Choroid plexus epithelial cell (primary cell): ENCODE measurements at regions not wholly inside any gene's neighbourhood (a gene's known extent, or its start where the extent isn't known, plus 50 kb on each side); places are given as distances from the start of the nearest gene placed in this dataset.

Experiments used
- DNase-seq: peaks from one replicate; pipeline ENCODE4 v3.0.0-alpha.2; 2010; ENCODE audit warnings: low read depth
- H3K4me3 ChIP-seq: 2 replicates; pipeline ENCODE4 v1.5.1; 2011; ENCODE audit warnings: low read depth, mild to moderate bottlenecking, control low read depth, low read length, moderate library complexity
- TF ChIP-seq, protein P1 (sequence below): conservative IDR thresholded peaks from 2 replicates; pipeline ENCODE4 v1.5.1; 2011; ENCODE audit warnings: low read depth, mild to moderate bottlenecking, control low read depth, inconsistent platforms, low read length, moderate library complexity

DNA sequence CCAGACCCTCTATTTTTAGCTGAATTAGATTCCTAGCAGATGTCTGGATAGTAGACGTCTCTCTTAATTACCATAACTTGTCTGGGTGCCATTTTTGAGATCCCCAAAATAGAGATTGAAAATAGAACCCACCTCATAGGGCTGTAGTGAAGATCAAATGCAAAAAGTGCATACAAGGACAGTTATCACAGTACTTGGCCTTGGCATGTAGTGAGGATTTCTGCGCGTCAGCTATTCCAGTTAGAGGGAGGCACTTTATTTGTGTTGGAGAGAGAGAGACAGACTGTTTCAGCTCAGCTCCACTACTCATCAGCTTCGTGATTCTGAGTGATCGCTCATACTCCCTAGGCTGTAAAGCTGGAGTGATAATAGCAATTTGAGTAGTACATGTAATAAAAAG is 59.6 kb upstream of the CDH13 start:
- no peak for DNase-seq
- TF ChIP-seq, protein P1, sequence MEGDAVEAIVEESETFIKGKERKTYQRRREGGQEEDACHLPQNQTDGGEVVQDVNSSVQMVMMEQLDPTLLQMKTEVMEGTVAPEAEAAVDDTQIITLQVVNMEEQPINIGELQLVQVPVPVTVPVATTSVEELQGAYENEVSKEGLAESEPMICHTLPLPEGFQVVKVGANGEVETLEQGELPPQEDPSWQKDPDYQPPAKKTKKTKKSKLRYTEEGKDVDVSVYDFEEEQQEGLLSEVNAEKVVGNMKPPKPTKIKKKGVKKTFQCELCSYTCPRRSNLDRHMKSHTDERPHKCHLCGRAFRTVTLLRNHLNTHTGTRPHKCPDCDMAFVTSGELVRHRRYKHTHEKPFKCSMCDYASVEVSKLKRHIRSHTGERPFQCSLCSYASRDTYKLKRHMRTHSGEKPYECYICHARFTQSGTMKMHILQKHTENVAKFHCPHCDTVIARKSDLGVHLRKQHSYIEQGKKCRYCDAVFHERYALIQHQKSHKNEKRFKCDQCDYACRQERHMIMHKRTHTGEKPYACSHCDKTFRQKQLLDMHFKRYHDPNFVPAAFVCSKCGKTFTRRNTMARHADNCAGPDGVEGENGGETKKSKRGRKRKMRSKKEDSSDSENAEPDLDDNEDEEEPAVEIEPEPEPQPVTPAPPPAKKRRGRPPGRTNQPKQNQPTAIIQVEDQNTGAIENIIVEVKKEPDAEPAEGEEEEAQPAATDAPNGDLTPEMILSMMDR: no peak
- H3K4me3 ChIP-seq: no peak overlapping the region

- no peak for DNase-seq
- no peak overlapping the region for H3K4me3 ChIP-seq
- TF ChIP-seq, protein P1: no peak
These were observed 63.4 kb upstream of the CDH13 start for GRCh38 chr16:82563401-82563800.

DNA sequence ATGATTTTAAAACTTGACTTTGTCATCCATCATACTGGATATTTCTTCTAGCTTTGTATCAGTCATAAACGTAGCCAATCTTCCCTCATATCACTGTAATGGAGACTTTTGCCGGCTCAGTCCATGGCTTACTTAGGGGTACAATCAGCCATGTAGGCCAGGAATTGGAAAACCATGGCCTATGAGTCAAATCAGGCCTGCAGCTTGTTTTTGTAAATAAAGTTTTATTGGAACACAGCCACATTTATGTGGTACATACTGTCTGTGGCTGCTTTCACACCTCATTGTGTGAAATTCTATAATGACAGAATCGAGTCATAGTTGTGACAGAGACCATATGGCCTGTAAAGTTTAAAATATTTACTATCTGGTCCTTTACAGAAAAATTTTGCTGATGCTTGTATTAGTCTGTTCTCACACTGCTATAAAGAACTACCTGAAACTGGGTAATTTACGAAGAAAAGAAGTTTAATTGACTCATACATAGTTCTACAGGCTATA is 64.5 kb upstream of the CDH13 start:
- TF ChIP-seq, protein P1: no peak
- DNase-seq: no peak
- H3K4me3 ChIP-seq: no peak overlapping the region

GRCh38 chr16:82560805-82561325 is 65.9 kb upstream of the CDH13 start:
- no peak overlapping the region for H3K4me3 ChIP-seq
- no peak for DNase-seq
- TF ChIP-seq, protein P1: no peak

DNA sequence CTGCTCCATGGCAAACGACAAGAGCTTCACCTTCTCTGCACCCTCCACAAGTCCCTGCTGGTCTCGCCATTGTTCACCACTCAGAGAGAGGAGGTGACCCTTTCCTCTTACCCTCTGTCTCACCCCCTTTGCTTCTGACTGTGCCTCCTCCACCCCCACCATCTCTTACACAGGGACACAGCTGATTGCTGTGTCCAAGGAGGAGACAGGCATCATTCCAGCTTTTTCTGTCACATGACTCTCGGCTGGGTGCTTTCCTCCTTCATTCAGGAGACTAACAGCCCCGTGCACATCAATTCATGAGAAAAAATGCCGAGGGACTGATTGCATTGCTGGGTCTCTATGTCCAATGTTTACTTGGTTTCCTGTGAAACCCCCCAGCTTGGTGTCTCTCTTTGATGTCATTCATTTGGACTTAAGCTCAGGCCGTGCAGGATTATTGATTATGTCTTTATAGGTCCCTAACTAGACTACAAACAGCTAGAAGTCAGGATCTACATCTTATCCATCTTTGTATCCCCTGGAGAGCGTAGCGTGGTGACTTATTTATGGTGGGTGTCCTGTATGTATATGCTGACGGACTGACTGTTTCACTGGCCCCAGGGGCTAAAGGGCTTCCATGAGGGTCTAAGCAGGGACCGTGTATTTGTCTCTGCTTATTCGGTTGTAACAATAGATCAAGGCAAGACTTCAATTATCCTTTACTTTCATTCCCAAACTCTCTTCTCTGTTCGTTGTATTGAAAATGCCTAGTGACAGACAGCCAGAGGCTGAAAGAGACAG is 82.2 kb upstream of the CDH13 start:
- DNase-seq: no peak
- no peak overlapping the region for H3K4me3 ChIP-seq
- TF ChIP-seq, protein P1: no peak

GRCh38 chr16:82542714-82543113 is 84.1 kb upstream of the CDH13 start:
- DNase-seq: no peak
- TF ChIP-seq, protein P1: no peak
- no peak overlapping the region for H3K4me3 ChIP-seq

DNA sequence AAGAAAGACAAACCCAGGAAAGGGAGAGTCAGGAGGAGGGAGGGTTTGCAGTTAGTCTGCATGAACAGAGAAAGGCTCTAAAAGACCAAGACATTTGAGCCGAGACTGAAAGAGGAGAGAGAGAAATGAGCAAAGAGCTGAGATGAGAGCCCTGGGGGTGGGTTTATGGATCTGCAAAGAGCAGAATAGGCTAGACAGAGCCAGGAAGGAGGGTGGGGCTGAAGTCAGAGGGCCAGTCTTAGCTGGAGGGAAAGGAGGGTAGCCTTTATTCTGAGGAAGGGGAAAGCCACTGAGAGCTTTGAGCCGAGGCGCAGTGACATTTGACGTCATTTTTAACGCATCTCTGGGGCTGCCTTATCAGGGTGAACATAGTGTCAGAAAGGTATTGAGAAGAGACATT is 85.7 kb upstream of the CDH13 start:
- no peak for DNase-seq
- H3K4me3 ChIP-seq: no peak overlapping the region
- TF ChIP-seq, protein P1: no peak
